Endodermal cell (in vitro differentiated cells): ENCODE measurements at regions not wholly inside any gene's neighbourhood (a gene's known extent, or its start where the extent isn't known, plus 50 kb on each side); places are given as distances from the start of the nearest gene placed in this dataset.

ENCODE experiments used
- DNase-seq: peaks from one replicate; pipeline ENCODE4 v3.0.0-alpha.2; 2017
- H3K27ac ChIP-seq: 2 replicates; pipeline ENCODE4 v1.5.1; 2013; ENCODE audit warnings: mild to moderate bottlenecking, low read depth, low read length, moderate library complexity
- H3K27me3 ChIP-seq: 2 replicates; pipeline ENCODE4 v1.6.1; 2013; ENCODE audit warnings: mild to moderate bottlenecking, low read length, moderate library complexity; ENCODE audit not compliant: insufficient read depth, control insufficient read depth, poor library complexity, severe bottlenecking
- H3K36me3 ChIP-seq: 2 replicates; pipeline ENCODE4 v1.7.0; 2013; ENCODE audit warnings: mild to moderate bottlenecking, low read length, moderate library complexity; ENCODE audit not compliant: control insufficient read depth, insufficient read depth
- H3K4me1 ChIP-seq: one replicate; pipeline ENCODE4 v1.7.0; 2013; ENCODE audit warnings: low read length; ENCODE audit not compliant: control insufficient read depth, insufficient read depth
- H3K4me3 ChIP-seq: 2 replicates; pipeline ENCODE4 v1.5.1; 2013; ENCODE audit warnings: mild to moderate bottlenecking, low read length, moderate library complexity
- H3K9ac ChIP-seq: 2 replicates; pipeline ENCODE4 v1.6.1; 2013; ENCODE audit warnings: mild to moderate bottlenecking, low read length, moderate library complexity; ENCODE audit not compliant: poor library complexity, severe bottlenecking; ENCODE audit errors: extremely low read depth
- H3K9me3 ChIP-seq: 2 replicates; pipeline ENCODE4 v1.6.1; 2013; ENCODE audit warnings: mild to moderate bottlenecking, low read length, moderate library complexity; ENCODE audit not compliant: control insufficient read depth
- H3K27ac Mint-ChIP-seq: 2 replicates; pipeline ENCODE4 v1.8.0; 2020; ENCODE audit warnings: mixed read lengths
- H3K27me3 Mint-ChIP-seq: 2 replicates; pipeline ENCODE4 v1.8.0; 2021; ENCODE audit warnings: mild to moderate bottlenecking, mixed read lengths; ENCODE audit not compliant: insufficient read depth
- H3K36me3 Mint-ChIP-seq: 2 replicates; pipeline ENCODE4 v1.8.0; 2020; ENCODE audit warnings: low read depth, mixed read lengths
- H3K4me1 Mint-ChIP-seq: 2 replicates; pipeline ENCODE4 v1.8.0; 2020; ENCODE audit warnings: mixed read lengths
- H3K4me3 Mint-ChIP-seq: 2 replicates; pipeline ENCODE4 v1.8.0; 2020; ENCODE audit warnings: mild to moderate bottlenecking, moderate library complexity, mixed read lengths
- H3K9me3 Mint-ChIP-seq: 2 replicates; pipeline ENCODE4 v1.8.0; 2020; ENCODE audit warnings: mild to moderate bottlenecking, mixed read lengths
- CTCF ChIP-seq: fragments of 200-600 bp; sonication (generic); conservative IDR thresholded peaks from 2 replicates; pipeline ENCODE4 v1.5.0; 2021; ENCODE audit warnings: antibody characterized with exemption, mild to moderate bottlenecking
- WGBS, 2 experiments: methylation state at CpG; one replicate each; pipeline versions ENCODE4 v1.1.5 to v1.1.7; 2013; ENCODE audit warnings: missing lambda C conversion rate in 2 of 2, mixed read lengths in 1 of 2; ENCODE audit not compliant: insufficient coverage in 1 of 2, insufficient read length in 1 of 2; 5-methylcytosine and 5-hydroxymethylcytosine counted together

DNA sequence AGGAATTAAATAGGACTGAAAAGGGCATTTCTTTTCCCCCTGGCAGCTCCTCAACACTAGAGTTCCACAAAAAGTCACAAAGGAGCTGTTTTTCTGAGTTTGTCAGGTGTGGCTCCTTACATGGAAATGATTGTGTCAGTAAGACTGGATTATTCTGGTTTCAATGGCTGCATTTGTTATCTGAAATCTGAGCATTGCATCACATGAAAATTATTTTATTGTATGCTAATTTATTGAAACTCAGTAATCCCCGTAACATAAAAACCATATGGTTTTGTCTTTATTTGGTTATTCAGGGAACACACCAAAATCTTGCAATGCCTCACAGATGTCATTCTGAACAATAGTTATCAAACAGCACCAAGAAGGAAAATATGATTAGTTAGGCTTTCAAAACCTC is 439.7 kb upstream of the TNP1 start:
- no peak for DNase-seq
- Mint-ChIP-seq H3K36me3 (peaks cover 3% of the 10 kb centered on the region), H3K9me3 (peaks cover 12% of the 10 kb centered on the region), H3K27ac (no peak overlapping the region), H3K27me3 (peaks cover 21% of the 10 kb centered on the region), H3K4me3 (no peak overlapping the region), H3K4me1 (no peaks in the 10 kb centered on the region)
- Histone ChIP-seq H3K36me3 (no peaks in the 10 kb centered on the region), H3K4me3 (no peak overlapping the region), H3K27ac (no peak overlapping the region), H3K9me3 (peaks cover 26% of the 10 kb centered on the region), H3K27me3 (no peaks in the 10 kb centered on the region), H3K4me1 (no peaks in the 10 kb centered on the region), H3K9ac (no peak overlapping the region)
- WGBS, 2 experiments: 100% methylated on average over 1 of the region's 1 CpG; no CpG with 5 or more reads in 1 of the 2 experiments
- TF ChIP-seq CTCF: no peak

DNA sequence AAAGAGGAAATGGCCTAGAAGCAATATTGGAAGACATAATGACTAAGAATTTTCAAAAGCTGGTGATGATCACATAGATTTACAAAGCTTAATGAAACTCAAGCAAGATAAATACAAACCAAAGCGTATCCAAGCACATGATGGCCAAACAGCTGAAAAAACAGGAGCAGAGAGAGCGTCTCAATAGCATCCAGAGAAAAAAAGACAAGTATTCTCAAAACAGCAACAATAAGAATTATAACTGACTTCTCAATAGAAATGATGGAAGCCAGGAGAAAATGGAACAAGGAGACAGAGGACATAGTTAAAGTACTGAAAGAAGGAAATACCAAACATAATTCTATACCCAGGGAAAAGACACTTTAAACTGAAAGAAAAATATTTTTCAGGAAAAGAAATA is 437.2 kb upstream of the TNP1 start:
- H3K27me3 ChIP-seq: no peaks in the 10 kb centered on the region
- H3K27ac ChIP-seq: no peak overlapping the region
- H3K36me3 ChIP-seq: no peaks in the 10 kb centered on the region
- Mint-ChIP-seq H3K4me3 (no peak overlapping the region), H3K36me3 (peaks cover 3% of the 10 kb centered on the region), H3K9me3 (peaks cover 12% of the 10 kb centered on the region), H3K4me1 (no peaks in the 10 kb centered on the region), H3K27me3 (peaks cover 6% of the 10 kb centered on the region), H3K27ac (no peak overlapping the region)
- WGBS, 2 experiments: 93% methylated on average over 2 of the region's 2 CpGs; no CpG with 5 or more reads in 1 of the 2 experiments
- H3K4me1 ChIP-seq: no peaks in the 10 kb centered on the region
- no peak for DNase-seq
- peaks cover 26% of the 10 kb centered on the region for H3K9me3 ChIP-seq
- H3K9ac ChIP-seq: no peak overlapping the region
- peak overlapping the region; percentile 50 for H3K4me3 ChIP-seq
- no peak for TF ChIP-seq CTCF

- H3K27me3 Mint-ChIP-seq: peaks cover 4% of the 10 kb centered on the region
- WGBS, 2 experiments: 97% methylated on average over 4 of the region's 4 CpGs; no CpG with 5 or more reads in 1 of the 2 experiments
- Histone ChIP-seq H3K4me1 (peaks cover 8% of the 10 kb centered on the region), H3K27me3 (no peaks in the 10 kb centered on the region), H3K36me3 (no peaks in the 10 kb centered on the region), H3K4me3 (no peak overlapping the region), H3K9ac (no peak overlapping the region), H3K9me3 (peaks cover 26% of the 10 kb centered on the region), H3K27ac (no peak overlapping the region)
- H3K4me3 Mint-ChIP-seq: no peak overlapping the region
- no peak for DNase-seq
- H3K27ac Mint-ChIP-seq: no peak overlapping the region
- peaks cover 12% of the 10 kb centered on the region for H3K9me3 Mint-ChIP-seq
- peaks cover 3% of the 10 kb centered on the region for H3K36me3 Mint-ChIP-seq
- TF ChIP-seq CTCF: no peak
- peaks cover 11% of the 10 kb centered on the region for H3K4me1 Mint-ChIP-seq
Measured at GRCh38 chr2:217294818-217295217, 435.0 kb upstream of the TNP1 start.
